Panc1 (cell line): ENCODE measurements at regions not wholly inside any gene's neighbourhood (a gene's known extent, or its start where the extent isn't known, plus 50 kb on each side); places are given as distances from the start of the nearest gene placed in this dataset.

Experiments used
- CTCF ChIP-seq: fragments of 450-650 bp; IDR thresholded peaks from 2 replicates; pipeline ENCODE4 v1.5.1; 2017; ENCODE audit warnings: mild to moderate bottlenecking
- POLR2AphosphoS5 ChIP-seq: IDR thresholded peaks from 2 replicates; pipeline ENCODE4 v1.6.1; 2012; ENCODE audit warnings: mild to moderate bottlenecking, low read depth, low read length, moderate library complexity
- REST ChIP-seq, 2 experiments: IDR thresholded peaks; 2 replicates each; pipeline ENCODE4 v1.6.1; 2011 to 2012; ENCODE audit warnings: low read depth in 2 of 2, control low read depth in 1 of 2, low read length in 1 of 2, mild to moderate bottlenecking in 1 of 2, moderate library complexity in 1 of 2; ENCODE audit not compliant: insufficient read depth in 1 of 2

- no peak for TF ChIP-seq CTCF
- no peak for TF ChIP-seq REST (IDR thresholded peaks at IDR 0.05; ENCODE audit: insufficient read depth in 1 of 2, low read depth in 2 of 2, low read length in 1 of 2)
- TF ChIP-seq POLR2AphosphoS5, result no peak
Observed at GRCh38 chr2:114063346-114063745, 173.5 kb downstream of the ACTR3 start.
